ENCODE measurements at regions not wholly inside any gene's neighbourhood (a gene's known extent, or its start where the extent isn't known, plus 50 kb on each side); places are given as distances from the start of the nearest gene placed in this dataset.

DNA sequence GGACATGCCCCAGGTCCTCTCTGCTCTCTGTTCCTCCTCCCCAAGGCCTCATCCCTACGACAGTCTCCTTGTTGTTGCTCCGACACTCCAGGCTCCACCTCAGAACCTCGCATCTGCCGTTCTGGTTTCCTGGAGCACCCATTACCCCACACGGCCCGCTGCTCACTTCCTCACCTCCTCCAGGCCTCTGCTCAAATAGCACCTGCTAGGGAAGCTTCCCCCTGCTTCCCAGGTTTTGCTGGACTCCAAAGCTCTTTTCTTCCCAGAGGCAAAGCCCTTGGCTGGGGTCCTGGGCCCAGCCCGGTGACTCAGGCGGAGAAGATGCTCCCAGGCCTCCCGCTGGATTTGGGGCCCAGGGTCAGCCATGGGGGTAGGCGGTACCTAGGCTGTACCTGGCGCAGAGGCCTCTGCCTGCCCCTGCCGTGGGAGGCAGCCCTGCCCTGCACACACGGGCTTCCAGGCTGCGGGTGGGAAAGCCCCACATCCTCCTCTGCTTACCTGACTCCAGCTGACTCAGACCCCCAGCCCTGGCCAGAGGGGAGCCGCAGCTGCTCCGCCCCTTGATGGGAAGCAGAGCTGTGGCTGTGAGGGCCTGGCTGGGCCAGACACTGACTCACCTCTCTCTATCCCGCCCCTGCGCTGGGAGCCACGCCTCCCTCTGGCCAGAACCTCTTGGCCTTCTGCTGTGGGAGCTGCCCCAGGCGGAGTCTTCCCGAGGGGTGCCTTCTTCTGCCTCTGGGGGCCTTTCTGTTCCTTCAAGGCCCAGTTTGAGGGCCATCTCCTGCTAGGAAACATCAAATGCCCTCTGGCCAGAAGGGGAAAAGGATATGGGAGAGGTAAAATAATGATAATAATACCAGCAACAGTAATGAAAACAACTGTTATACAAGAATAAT, 130.5 kb downstream of the CEBPB start:
- H2AFZ ChIP-seq (ENCODE audit: low read depth, low read length, severe bottlenecking) = no peak overlapping the region
- no peak for TF ChIP-seq EZH2phosphoT487 (conservative IDR thresholded peaks at IDR 0.05; ENCODE audit: low read length)
- TF ChIP-seq, protein P1, sequence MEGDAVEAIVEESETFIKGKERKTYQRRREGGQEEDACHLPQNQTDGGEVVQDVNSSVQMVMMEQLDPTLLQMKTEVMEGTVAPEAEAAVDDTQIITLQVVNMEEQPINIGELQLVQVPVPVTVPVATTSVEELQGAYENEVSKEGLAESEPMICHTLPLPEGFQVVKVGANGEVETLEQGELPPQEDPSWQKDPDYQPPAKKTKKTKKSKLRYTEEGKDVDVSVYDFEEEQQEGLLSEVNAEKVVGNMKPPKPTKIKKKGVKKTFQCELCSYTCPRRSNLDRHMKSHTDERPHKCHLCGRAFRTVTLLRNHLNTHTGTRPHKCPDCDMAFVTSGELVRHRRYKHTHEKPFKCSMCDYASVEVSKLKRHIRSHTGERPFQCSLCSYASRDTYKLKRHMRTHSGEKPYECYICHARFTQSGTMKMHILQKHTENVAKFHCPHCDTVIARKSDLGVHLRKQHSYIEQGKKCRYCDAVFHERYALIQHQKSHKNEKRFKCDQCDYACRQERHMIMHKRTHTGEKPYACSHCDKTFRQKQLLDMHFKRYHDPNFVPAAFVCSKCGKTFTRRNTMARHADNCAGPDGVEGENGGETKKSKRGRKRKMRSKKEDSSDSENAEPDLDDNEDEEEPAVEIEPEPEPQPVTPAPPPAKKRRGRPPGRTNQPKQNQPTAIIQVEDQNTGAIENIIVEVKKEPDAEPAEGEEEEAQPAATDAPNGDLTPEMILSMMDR (IDR thresholded peaks at IDR 0.05; ENCODE audit: insufficient read depth, low read length, poor library complexity, severe bottlenecking) = no peak
- no peaks in the 10 kb centered on the region for H3K9me3 ChIP-seq (ENCODE audit: insufficient read depth, low read length)
- no peak overlapping the region for H3K4me3 ChIP-seq (ENCODE audit: insufficient read depth, low read length, poor library complexity, severe bottlenecking)
- no peaks in the 10 kb centered on the region for H4K20me1 ChIP-seq (ENCODE audit: low read depth, low read length)
- no peaks in the 10 kb centered on the region for H3K79me2 ChIP-seq (ENCODE audit: insufficient read depth, low read length)
- no peaks in the 10 kb centered on the region for H3K36me3 ChIP-seq (ENCODE audit: low read length)
- no peaks in the 10 kb centered on the region for H3K27me3 ChIP-seq (ENCODE audit: low read length)
- H3F3A ChIP-seq (ENCODE audit: insufficient read depth) = no peaks in the 10 kb centered on the region
- H3K9me2 ChIP-seq (replicated peaks; ENCODE audit: insufficient read depth, low read length) = no peaks in the 10 kb centered on the region
- no peak overlapping the region for H3K4me2 ChIP-seq (ENCODE audit: low read depth, low read length, poor library complexity, severe bottlenecking)
- H3K27ac ChIP-seq (ENCODE audit: low read depth, low read length) = no peak overlapping the region
- no peak overlapping the region for H3K9ac ChIP-seq (ENCODE audit: low read length)

DNA sequence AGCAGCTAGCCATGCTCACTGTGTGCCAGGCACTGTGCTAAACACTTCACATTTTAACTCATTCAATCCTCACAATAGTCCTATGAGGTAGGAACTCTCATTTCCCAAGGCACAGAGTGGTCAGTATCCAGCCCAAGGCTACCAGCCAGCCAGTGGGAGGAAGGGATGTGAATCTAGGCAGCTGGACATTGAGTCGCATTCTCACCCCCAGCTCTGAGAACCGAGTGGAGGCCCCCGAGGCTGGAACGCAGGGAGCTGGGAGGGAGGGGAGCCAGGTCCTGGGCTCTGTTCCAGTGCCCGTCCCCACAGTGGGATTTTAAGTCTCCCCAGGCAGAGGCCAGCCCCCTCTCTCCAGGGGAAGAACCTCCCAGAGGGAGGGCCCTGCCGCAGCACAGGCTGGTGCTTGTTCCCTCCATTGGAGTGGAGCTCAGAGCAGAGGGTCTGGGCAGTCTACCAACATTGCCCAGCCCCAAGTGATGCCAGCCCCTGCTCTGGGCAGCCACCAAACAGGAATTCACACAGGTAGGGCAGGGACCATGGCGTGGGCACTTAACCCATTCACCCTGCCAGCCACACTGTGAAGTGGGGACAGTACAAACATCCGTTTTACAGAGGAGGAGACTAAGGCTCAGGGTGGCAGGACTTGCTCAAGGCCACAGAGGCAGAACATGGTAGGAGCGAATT, 131.3 kb downstream of the CEBPB start:
- Histone ChIP-seq H3K27me3 (ENCODE audit: low read length) (no peaks in the 10 kb centered on the region), H2AFZ (ENCODE audit: low read depth, low read length, severe bottlenecking) (no peak overlapping the region), H3K9me2 (replicated peaks; ENCODE audit: insufficient read depth, low read length) (no peaks in the 10 kb centered on the region), H3K27ac (ENCODE audit: low read depth, low read length) (no peak overlapping the region), H3K9ac (ENCODE audit: low read length) (no peak overlapping the region), H3K4me2 (ENCODE audit: low read depth, low read length, poor library complexity, severe bottlenecking) (no peak overlapping the region), H3K4me3 (ENCODE audit: insufficient read depth, low read length, poor library complexity, severe bottlenecking) (no peak overlapping the region), H3F3A (ENCODE audit: insufficient read depth) (no peaks in the 10 kb centered on the region), H3K9me3 (ENCODE audit: insufficient read depth, low read length) (no peaks in the 10 kb centered on the region), H4K20me1 (ENCODE audit: low read depth, low read length) (no peaks in the 10 kb centered on the region), H3K79me2 (ENCODE audit: insufficient read depth, low read length) (no peaks in the 10 kb centered on the region), H3K36me3 (ENCODE audit: low read length) (no peaks in the 10 kb centered on the region)
- TF ChIP-seq EZH2phosphoT487 (conservative IDR thresholded peaks at IDR 0.05; ENCODE audit: low read length) = no peak
- TF ChIP-seq, protein P1 (IDR thresholded peaks at IDR 0.05; ENCODE audit: insufficient read depth, low read length, poor library complexity, severe bottlenecking) = no peak

DNA sequence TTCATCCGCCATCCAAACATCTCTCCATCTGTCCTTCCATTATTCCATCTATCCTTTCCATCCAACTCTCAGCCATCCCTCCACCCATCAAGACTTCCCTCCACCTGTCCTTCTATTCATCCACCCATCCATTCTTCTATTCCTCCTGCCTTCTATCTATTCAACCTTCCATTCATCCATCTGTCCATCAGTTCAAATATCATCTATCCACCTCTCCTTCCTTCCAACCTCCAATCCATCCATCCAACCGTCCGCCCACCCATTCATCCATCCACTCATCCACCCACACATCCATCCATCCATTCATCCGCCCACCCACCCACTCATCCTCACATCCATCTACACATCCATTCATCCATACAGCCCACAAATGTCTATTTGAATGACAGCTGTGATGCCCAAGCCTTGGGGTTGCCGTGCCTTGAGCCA, 132.1 kb downstream of the CEBPB start:
- Histone ChIP-seq H3K36me3 (ENCODE audit: low read length) (no peaks in the 10 kb centered on the region), H3K9ac (ENCODE audit: low read length) (no peak overlapping the region), H3K79me2 (ENCODE audit: insufficient read depth, low read length) (no peaks in the 10 kb centered on the region), H3K27me3 (ENCODE audit: low read length) (no peaks in the 10 kb centered on the region), H4K20me1 (ENCODE audit: low read depth, low read length) (no peaks in the 10 kb centered on the region), H3K9me2 (replicated peaks; ENCODE audit: insufficient read depth, low read length) (no peaks in the 10 kb centered on the region), H3K9me3 (ENCODE audit: insufficient read depth, low read length) (0 out of 2 replicates have a peak, but pooled peaks cover under 1% of the 10 kb centered on the region), H3F3A (ENCODE audit: insufficient read depth) (no peaks in the 10 kb centered on the region), H3K4me2 (ENCODE audit: low read depth, low read length, poor library complexity, severe bottlenecking) (no peak overlapping the region), H2AFZ (ENCODE audit: low read depth, low read length, severe bottlenecking) (no peak overlapping the region), H3K4me3 (ENCODE audit: insufficient read depth, low read length, poor library complexity, severe bottlenecking) (no peak overlapping the region), H3K27ac (ENCODE audit: low read depth, low read length) (no peak overlapping the region)
- TF ChIP-seq, protein P1 (IDR thresholded peaks at IDR 0.05; ENCODE audit: insufficient read depth, low read length, poor library complexity, severe bottlenecking) = no peak
- no peak for TF ChIP-seq EZH2phosphoT487 (conservative IDR thresholded peaks at IDR 0.05; ENCODE audit: low read length)

Data from SU-DHL-6 (cell line).